ENCODE measurements at regions not wholly inside any gene's neighbourhood (a gene's known extent, or its start where the extent isn't known, plus 50 kb on each side); places are given as distances from the start of the nearest gene placed in this dataset.
A peak's percentile ranks its signal among the peaks of the same experiment; 100 is the strongest.

DNA sequence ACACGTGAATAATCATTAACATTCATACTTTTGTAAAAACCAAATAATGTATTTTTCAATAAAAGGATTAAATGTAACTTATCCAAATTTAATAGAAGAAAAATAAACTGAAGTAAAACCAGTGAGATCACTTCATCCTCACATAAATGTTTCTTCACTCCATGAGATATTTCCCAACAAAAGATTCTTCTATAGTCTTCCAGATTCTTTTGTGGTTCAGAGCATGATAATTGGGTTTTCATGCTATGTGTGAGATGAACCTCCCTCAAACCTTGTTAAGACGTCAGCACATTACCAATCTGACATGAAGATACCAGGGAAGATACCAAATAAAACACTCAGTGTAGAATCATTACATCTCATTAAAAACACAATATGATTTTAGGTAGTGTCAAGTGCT lies 62.9 kb upstream of the OXGR1 start:
- no peak for DNase-seq

DNA sequence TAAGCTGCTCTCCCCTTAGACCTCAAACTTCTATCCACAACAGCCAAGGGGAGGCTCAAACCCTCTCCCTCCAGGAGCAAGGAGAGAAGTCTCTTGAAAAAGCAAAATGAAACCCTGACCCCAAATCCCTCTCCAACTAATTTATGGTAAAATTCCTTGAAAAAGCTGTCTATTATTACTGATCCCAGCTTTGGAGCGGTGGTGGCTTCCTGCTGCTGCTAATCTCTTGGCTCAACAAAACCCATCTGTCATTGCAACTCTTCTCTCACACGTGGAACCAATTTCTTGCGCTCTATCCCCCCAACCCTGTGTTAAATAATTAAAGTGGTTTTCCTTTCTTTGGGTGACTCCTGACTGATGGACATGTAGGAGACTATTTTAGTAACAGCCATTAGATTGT lies 64.1 kb upstream of the OXGR1 start:
- no peak for DNase-seq

DNA sequence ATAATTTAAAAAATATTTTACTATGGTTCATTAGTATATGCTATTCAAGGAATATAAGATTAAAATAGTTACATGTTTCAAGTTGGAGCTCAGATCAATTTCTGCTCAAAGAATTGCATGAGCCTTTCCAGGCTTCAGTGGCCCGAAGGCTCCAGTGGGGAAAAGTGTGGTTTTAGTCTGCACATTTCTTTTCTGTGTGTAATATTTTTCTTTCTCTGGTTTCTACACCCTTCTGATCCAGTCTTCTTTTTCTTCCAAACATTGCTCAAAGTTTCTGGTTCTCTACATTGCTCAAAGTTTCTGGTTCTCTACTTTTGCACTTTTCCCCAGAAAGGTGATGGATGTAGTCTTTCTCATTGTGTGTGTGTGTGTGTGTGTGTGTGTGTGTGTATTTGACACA lies 64.7 kb upstream of the OXGR1 start:
- no peak for DNase-seq

DNA sequence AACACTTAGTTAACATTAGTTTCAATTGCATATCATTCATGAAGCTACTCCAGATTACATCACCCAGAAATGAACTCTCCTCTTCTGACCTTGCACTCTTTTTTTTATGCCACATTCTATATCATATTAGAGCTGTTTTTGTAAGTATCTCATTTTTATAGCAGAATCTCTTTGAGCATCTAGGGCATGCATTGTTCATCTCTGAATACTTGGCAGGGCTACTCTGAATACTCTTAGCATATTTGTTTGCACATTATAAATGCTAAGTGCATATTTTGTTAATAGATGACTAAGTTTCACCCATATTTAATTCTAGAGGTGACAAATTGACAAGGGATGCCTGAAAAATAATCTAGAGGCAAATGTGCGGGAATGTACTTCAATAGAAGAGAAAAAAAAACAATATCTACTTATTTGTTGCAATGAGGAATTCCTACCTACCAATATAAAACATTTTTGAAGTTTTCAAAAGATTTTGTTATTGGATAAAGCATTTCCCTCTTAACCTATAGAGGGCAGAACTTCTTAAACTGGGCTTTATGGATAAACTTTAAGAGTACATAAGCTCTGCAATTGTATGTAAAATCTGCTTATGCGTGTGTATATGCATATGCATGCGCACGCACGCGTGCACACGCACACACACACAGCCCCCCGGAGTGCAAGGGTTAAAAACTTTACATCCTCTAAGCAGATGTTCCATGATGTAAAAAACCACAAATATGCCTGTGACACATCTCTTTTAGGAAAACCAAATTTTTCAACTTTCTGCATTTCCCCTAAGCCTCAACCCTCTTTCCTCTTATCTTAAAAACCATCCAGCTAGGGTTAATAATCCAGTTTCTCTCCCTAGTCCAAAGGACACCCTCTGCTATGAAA lies 73.0 kb upstream of the OXGR1 start:
- DNase-seq = no peak

DNA sequence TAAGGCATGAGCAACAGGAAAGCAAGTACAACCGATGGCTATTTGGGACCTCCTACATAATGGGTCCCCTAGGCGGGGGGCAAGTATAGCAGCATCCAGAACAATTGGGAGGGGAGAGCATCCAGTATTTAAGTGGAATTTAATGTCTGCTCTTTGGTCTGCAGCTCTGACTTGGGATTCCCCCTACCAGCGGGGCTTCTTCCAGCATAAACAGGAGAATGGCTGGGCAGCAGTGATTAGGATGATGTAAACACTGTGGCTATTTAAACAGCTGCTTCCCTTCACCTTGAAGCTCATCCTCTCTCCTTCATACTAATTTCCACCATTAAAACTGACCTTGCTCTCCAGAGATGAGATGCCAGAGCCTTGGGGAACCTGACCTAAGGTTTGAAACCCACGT lies 73.9 kb upstream of the OXGR1 start:
- no peak for DNase-seq

DNA sequence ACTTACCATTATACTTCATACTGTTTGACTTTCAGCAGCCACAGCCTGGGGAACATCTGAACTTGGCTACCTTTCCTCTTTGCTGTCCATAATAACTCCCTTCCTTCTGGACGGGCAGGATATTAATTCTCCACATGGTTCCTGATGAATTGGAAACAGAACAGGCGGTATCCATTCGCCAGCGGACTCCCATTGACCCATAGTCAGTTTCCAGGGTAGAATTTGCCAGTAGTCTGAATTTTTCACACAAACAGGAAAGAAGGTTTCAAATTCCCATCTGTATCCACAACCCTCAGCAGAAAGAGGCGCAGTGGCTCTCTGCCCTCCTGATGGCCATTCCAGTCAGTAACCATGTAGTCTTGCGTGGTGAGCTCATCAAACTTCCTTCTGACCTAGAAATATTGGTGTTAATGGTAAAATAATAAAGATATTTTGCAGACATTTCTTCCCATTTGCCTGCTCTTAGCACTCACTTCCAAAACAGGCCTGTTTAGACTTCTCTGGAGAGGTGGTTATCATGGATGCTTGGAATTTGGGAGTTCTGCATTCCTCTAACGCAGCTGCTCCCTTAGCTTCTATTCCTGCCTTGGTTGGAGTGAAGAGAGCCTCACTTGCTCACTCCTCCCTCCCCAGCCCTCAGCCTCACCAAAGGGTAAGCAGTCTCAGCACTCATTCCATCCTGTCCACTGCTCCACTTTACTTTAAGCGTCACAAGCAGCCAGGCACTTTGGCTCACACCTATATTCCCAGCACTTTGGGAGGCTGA lies 75.0 kb upstream of the OXGR1 start:
- DNase-seq = no peak

DNA sequence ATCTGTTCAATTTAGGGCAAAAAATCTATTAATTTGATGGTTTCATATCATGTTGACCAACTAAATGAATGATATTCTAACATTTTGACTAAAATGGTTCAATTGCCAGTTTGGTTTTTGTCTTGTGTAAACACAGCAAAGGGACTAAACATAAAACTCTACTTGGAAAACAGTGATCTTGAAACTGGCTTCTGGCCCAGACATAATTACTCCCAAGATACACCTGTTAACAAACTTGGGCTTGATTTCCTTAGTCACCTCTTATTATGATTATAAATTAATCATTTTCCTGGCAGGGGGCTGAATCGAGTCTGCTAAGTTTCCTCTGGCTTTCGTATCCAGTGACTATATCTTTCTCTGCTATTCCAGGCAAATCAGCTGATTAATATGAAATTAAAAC lies 78.0 kb upstream of the OXGR1 start:
- DNase-seq = no peak

DNA sequence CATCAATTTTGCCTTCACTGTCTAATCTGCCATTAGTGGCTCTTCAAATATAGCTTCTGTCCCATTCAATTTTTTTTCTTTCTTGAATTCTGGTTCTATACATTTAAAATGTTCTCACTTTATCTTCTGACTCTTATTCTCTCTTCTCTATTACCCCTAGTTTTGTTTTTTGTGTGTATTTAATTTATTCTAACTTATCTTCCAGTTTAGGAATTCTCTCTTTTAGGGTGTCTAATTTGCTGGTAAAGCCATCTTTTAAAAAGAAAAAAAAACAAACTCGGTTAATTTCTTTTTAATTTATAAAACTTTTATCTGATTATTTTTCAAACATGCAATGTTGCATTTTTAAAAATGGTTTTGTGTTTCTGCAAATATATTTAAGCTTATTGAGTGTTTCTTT lies 80.3 kb upstream of the OXGR1 start:
- DNase-seq = no peak

DNA sequence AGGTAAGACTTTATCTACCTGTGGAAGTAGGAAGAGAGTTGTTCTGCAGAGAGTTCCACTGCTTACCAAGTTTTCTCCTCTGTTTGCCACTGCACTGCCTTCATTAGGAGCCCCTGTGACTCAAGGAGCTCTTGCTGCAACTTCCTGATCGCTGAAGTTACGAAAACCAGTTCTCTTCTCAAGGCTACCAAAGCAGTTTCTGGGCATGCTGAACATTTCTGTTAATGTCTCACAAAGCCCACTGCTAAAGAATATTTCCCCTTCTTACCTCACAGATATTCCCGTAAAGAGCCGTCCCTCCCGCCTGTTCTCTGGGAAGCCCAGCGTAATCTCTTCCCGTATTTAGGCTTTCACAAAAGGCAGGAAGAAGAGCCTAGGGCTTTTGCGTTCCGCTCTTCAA lies 82.6 kb upstream of the OXGR1 start:
- no peak for DNase-seq

DNA sequence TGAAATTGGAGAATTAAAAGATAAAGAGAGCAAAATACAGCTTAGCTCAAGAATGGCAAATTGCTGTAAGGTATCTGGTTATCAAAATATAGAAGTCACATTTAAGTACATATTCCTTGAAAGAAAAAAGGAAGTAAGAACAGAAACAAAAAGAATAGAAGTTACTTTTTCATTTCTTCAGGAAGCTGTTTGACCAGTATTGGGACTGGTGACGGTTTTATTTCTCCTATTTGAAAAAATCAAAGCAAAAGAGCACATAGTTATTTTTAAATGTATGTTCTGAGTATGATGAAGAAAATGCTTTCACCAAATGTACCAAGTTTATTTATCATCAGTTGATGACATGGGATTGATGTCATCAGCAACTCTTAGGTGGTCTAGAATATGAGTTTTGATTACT lies 83.1 kb upstream of the OXGR1 start:
- no peak for DNase-seq

DNA sequence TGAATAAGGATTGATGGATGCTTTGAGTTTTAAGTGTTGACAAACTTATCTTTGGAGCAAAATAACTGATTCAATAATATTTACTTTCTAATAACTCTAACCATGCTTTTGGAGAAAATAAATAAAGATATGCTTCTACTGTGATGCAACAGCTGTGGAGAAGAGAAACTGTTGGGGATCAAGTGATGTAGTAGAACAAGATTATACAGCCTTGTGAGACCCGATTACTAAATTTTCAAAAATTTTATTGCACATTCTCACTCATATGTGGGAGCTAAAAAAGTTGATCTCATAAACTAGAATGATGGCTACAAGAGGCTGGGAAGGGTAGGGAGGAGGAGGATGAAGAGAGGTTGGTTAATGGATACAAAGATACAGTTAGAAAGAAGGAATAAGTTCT lies 85.5 kb upstream of the OXGR1 start:
- DNase-seq = no peak

DNA sequence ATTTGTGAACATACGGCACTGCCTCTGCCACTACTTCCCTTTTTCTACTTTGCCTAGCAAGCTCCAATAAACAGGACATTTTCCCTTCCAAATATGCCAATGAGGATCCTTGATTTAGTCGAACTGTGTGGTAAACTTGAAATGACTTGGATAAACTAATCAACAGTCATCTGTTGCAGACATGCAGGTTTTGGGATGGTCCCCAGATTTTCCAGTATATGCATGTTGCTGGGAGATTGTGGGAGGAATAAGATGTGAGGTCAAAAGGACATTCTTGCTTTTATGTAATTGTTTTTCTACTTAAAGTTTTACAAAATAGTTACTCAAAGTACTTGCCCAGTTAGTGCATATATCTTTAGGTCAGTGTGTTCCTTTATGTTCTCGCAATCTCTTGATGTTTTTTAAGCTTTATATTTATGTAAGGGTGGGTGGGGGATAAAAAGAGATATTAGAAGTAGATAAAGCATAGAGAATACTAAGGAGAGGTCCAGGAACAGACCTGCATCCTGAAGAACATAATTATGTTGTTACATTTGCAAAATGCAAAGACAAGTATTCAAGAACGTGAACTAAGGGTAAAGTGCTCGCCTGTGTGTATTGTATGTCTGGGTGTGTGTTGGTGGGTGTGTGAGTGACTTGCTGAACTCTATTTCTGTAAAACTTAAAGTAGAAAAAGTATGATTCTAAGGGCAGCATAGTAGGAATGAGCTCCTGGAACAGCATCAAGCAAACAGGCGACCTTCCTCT lies 88.4 kb upstream of the OXGR1 start:
- DNase-seq = no peak

DNA sequence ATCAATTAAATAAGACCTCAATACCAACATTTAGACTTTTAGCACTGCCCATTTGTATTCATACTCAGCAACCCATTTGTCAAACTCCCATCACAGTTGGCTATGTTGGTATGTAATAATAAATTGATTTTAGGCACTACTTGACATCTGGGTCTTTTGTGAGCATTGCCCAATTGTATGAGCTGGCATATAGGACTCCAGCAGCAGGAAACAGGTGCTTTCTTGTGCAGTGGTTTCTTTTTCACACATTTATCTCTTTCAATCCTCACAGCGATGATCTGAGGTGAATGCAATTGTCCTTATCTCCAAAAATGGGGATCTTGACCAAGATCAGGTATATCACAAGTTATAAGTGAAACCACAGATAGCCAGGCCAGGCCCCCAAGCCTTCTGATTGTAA lies 96.9 kb upstream of the OXGR1 start:
- no peak for DNase-seq

DNA sequence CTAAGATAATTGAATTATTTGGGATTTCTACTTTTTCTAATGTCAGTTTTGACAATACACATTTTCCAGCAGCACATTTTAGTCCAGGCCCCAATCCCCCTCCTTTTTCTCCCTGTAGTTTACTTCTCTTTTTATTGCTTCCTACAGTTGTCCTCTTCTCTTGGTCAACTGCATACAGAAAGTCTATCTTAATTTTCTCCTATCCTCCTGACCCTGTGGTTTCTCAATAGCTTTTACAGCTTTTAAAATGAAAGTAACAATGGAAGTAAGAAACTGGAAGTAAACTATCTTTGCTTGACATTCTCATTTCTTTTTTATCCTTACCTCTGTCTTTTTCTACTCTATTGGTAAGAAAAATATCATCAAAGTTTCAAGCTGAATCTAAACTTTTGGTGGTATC lies 106.5 kb upstream of the OXGR1 start:
- no peak for DNase-seq

DNA sequence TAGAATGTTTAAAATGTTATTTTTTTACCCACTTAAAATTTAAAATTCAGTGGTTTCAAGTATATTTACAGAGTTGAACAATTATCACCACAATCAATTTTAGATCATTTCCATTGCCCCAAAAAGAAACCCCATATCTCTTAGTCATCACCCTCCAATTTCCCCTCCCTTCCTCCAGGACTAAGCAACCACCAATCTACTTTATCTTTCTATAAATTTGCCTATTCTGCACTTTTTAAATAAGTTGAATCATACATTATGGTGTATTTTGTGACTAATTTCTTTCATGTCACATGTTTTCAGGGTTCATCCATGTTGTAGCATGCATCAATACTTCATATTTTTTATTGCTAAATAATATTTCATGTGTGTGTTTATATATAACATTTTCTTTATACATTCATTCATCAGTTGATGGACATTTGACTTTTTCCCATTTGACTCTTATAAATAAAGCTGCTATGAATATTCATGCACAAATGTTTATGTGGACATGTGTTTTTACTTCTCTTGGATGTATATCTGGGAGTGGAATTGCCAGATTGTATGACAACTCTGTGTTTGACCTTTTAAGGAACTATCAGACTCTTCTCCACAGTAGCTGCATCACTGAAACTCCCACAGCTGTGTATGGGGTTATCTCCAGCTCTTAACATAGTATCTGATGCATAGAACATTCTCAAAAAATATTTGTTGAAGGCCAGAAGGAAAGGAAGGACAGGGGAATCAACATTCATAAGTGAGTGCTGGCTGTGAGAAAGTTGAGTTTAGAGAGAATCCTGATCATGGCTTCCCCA lies 107.8 kb upstream of the OXGR1 start:
- no peak for DNase-seq

DNA sequence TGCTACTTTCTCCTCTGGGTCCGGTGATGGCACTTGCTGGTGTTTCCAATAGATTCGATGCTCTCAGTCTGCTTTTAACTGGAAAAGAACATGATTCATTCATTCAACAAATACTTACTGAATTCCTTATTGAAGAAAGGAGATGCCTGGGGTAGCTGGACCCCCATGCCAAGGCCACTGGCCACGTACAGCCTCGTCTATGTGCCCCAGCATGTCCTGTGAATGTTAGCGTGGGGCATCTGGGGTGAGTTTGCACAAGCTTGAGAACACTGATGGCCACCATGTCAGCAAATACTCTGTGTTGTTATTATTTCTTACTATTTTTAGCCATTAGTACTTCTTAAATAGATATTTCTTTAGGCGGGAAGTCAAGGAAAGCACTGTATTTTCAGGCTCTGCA lies 112.0 kb upstream of the OXGR1 start:
- DNase-seq = no peak

DNA sequence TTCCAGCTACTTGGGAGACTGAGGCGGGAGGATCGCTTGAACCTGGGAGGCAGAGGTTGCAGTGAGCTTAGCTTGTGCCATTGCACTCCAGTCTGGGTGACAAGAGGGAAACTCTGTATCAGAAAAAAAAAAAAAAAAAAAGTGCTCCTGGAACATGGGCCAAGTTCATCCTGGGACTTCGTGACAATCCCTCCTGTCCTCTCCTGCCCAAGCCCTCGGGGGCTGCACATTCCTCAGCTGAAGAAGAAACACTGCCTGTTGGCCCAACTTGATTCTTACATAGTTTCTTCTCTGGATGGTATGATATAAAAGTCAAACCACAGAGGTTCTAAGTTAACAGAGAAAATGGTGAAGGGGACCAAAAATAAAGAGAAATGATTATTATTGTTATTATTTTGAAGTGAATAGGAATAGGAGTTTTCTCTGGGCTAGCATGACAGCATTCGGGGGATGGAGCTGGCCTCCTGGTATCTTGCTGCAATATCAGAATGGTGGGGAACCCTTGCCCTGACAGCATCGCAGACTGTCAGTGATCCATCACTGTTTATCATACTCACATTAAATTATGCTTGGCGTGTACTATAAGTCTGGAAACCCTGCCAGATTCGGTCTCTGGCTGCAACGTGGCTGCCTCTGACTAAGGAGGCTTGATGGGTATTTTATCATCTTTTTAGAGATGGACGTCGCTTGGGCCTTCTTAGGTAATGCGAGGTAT lies 113.7 kb upstream of the OXGR1 start:
- no peak for DNase-seq

DNA sequence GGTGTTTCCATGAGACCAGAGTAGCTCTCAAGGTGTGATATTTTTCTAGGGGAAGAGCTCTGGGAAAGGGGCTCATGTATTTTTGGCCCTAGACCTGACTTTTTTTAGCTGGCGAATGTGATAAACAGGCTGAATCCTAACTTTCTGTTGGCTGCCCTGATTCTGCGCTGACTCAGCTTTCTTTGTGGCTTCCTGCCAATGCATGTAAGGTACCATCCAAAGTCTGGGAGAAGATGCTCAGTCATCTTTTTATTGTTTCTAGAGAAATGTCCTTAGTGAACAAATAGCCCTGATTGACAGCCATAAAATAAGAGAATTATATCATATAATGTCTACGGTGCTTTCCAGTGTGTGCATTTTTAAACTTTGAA lies 113.6 kb upstream of the MBNL2 start:
- no peak for DNase-seq

DNA sequence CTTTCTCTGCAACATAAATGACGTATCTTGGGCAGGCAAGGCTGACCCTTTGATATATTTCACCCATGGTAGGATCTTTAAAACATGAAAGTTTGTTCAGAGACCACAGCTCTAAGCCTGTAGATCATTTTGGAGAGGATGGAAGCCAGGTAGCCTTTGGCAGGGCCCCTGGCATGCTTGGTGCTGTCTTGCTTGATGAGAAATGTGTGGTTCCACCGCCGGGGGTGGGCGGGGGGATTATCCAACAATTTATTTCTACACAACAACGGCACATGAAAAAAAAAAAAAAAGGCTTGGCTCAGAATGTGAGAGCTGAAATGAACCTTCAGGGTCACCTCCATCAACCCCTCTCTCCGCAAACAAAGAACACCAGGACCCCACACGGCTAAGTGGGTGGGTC lies 112.9 kb upstream of the MBNL2 start:
- DNase-seq = no peak

DNA sequence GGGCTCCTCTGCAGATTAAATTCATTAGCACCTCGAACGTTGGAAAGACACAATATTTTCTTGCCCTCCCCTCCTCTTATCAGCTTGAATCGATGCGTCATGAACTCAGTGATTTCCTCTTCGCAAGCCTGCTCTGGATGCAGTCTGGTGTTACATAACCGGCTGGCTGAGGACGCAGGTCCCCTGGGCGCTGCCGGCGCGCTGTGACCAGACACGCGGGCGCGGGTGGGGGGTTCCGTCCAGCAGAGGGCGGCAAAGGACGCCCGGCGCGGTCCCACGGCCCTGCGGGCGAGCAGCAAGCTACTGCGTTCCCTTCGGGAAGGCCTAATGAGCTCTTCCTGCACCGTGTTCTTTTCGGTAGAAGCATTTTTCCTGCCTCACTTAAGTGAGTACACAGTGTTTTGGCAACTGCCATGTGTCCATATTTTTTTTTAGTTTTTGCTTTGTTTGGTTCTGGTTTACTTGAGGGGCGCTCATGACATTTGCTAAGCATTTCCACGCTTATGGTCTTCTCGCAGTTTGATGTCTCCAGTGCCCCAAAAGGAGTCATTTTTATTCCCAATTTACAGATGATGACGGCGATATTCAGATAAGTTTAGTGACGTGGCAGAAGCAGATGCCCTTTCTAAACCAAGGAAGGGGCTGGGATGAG lies 112.2 kb upstream of the MBNL2 start:
- DNase-seq = peak; percentile 81

DNA sequence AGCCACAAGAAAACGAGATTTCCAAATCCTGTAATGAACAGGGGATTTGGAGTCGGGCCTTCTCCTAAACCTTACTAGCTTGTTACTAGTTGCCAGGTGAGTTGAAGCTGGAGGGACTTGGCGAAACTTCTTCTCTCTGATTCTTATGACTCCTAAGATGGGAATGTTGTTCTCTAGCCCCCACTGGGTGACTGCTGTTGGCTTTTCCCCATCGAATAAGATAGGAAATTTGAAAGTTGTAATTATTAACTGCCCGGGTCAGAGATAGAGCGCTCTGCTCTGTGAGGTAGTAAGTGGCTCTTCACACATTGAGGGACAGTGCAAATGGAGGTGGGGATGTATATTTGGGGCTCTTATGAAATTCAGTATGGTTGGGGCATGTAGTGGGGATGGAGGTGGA lies 111.2 kb upstream of the MBNL2 start:
- DNase-seq = no peak

DNA sequence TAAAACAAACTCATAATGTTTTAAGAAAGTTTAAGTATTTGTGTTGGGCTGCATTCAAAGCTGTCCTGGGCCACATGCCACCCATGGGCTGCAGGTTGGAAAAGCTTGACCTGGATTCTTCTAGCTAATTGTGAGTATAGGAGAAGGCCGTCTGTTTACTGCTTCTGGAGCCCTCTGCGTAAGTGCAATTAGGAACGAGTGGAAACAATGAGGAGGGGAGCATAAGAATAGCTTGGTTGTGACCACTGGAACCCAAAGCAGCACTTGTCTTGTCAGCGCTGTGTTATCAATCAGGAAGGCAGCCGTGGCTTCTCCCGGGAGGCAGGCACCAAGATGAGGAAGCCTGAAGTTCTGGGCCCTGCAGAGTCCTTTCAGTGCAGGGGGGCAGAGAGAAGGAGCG lies 110.4 kb upstream of the MBNL2 start:
- DNase-seq = no peak
